Iris pigment epithelial cell (primary cell): ENCODE measurements at regions not wholly inside any gene's neighbourhood (a gene's known extent, or its start where the extent isn't known, plus 50 kb on each side); places are given as distances from the start of the nearest gene placed in this dataset.
A peak's percentile ranks its signal among the peaks of the same experiment; 100 is the strongest.

Experiments used
- DNase-seq: peaks from one replicate; pipeline ENCODE4 v3.0.0-alpha.2; 2011; ENCODE audit warnings: low read depth

DNA sequence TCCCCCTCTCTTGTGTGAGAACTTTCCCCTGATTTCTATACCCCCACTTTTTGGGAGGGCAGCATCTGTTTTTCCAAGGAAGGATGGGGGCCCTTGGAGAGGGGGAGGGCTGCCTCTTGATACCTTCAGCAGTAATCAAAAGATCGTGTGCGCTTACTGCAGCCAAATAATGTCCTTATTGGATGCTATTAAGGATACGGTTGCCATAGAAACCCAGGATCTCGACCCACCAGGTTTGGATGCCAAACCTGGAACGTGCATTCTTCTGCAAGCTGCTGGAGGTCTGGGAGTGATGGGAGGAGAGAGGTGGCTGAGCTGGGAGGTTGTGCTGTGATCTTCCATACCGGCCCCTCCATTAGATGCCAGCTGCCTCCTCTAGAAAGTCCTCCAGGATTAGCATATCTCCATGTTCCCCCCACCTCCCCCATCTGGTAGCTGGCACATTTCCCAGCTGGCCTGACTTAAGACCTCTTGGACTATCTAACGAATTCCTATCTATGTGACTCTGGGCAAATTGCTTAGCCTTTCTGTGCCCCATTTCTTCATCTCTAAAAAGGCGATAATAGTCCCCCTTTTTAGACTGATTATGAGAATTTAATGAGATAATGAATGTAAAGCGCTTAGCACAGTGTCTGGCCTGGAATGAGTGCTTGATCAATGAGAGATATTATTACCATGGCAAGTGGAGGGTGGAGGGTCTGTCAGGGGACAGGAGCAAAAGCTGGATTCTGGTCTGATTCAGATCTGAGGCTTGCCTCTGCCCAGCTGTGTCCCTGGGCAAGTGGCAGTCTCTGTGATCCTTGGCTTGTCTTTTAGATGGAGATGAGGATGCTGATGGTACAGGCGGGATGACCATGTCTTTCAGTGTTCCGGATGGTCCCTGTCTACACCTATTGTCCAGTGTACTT, 78.5 kb upstream of the PCBD1 start:
- DNase-seq: no peak

DNA sequence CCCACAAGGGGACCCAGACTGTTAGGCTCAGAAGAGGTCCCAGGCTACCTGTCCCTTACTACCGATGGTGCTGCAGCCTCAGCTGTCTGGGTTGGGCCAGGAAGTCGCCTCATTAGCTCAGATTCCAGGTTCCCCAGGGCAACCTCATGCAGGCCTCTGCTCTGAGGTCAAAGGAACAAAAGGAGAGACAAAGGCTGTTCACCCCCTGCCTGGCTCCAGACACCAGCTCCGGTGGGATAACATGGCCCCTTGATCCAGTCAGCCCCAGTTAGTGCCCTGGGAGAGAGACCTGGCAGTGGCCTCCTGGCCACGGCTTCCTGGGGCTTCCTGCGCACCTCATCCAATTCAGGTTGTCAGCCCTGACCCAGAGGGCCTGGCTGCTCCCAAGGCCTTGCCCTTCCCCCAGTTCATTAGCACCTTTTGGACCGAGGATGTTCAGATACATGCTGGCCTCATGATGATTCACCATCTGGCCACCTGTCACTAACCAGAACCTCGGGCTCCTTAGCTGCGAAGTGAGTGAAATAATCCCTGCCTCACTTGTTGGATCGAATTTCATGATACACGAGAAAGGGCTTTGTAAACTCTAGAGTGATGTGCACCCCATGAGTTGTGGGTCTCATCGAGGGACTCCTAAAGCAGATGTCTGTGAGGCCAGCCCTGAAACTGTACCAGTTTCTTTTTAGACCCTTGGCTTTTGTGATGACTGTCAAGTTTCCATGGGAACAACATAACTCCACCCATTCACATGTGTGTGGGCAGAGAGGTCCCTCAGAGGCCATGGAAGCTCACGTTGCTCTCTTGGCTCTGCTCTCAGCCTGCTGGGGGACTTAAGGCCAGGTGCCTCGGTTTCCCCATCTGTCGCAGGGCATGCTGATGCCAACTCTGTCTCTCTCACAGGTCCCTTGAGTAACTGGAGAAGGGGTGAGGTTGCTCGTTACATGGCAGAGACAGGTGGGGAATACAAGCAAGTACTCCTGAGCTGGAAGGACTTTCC, 79.5 kb upstream of the PCBD1 start:
- DNase-seq: peak; percentile 34

DNA sequence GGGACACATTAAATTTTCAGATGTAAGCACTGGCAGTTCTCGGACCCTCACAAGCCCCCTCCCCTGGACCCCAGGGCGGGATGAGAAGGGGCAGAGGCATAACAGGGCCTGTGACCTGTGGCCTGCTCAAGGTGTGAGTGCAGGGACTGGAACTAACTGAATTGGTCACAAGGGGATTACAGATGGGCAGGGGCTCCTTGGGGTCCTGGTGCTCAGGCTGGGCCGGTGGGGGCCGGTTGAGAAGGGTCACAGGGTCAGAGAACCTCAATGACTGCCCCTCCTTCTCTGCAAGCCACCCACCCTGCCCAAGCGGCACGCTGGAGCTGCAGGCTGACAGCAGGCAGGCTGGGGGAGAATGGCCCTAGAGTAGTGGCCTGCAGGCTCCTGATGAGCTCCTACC, 80.8 kb upstream of the PCBD1 start:
- DNase-seq: no peak

DNA sequence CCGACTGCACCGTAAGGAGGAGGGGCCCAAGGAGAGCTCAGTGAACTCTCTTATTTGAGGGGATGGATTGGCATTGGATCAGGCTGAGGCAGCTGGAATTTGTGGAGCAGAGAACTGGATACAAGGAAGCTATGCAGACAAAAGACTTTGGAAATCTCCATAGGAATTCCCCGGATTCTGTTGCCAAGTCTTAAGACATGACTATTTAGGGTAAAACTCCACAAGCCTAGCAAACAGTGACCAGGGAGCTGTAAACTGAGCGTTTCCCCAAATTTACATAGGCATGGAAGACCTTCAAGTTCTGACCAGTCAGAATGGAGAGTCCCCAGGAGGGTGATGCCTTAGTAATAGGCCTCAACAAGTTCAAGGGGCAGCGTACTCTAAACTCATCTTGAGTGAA, 82.5 kb upstream of the PCBD1 start:
- no peak for DNase-seq

DNA sequence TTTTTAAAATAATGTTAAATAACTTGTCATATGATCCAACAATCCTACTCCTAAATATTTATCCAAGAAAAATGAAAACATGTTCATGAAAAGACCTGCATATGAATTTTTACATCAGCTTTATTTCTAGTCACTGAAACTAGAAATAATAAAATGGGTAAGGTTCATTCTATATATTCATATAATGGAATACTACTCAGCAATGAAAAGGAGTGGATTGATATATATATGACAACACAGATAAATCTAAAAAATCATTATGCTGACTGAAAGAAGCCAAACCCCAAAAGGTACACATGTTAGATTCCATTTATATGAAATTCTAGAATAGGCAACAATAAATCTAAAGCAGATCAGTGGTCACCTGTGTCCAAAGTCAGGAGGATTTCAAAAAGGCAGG, 84.9 kb upstream of the PCBD1 start:
- no peak for DNase-seq

DNA sequence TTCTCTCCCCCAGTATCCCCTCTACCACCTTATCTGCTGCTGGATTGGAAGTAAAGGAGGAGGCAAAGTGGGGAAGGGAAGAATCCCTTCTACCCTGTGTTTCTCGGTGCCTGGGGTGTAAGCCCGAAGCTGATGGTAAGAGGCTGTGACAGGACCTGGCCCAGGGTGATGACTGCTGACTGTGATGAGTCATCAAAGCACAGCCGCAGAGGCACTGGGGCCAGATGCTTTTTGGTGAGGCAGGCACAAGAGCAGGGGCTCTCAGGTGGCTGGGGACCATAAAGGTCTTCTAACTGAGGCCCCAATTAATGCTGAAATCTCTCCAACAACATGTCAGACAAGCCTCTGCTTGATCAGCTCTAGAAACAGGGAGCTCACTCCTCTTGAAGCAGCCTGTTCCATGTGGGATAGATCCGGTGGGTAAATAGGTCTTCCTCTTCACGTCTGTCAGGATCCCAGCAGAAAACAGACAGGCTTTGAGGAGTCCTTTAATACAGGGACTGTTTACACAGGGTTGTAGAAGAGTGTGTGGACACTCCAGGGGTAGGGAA, 86.1 kb upstream of the PCBD1 start:
- DNase-seq: peak; percentile 36

DNA sequence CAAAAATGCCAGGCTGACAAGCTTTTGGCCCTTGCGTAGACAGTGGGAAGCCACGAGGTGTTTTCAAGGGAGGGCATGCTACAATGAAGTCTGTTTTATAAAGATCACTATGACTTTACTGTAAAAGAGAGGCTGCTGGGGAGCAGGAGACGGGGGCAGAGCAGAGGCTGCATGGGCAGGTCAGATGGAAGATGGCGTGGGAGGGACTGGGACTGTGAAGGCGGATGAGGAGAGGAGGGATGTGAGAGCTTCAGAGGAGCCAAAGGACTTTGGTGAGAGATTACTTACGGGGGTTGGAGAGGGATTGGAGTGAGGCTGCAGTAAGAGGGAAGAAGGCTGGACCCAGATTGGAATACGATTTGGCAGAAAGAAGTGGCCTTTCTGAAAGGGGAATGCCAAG, 86.6 kb upstream of the PCBD1 start:
- DNase-seq: no peak

DNA sequence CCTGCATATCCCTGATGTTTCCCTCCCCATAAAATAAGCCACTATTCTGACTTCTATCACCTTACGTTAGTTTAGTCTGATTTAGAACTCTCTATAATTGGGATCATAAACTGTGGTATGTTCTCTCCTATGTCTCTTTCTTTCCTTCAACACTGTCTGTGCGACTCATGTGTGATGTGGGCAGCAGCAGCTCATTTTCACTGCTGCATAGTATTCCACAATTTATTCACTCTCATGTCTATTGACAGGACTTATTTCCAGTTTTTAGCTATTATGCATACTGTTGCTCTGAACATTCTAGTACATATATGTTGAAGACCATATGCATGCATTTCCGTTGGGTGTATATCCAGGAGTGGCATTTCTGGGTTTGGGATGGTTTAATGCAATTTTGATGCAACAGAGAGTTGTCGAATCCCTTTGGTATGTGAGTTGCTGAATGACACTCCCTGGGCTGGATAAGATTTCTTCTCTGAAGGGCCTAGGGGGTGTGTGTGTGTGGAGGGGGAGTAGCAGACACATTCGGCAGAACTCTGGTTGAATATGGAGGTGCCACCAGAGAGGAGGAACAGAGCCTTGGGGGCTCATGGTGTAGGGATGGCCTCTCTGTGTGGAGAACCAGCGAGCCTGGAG, 87.8 kb upstream of the PCBD1 start:
- no peak for DNase-seq

DNA sequence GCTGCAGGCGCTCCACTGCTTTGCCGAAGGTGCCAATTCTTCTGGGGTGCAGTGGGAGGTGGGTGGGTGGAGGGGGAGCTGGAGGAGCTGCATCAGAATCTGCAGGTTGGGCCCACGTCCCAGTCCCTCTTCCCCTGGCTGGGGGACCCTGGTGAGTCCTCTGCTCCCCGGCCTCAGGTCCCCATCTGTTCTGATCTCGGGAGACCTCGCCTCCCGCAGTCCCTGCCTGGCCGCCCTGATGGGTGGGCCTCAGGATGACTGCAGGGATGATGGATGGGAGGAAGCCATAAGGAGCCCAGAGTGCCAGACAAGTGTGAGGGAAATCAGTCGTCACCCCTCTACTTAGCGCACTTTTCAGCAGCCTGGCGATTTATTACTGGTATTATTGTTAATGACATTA, 89.3 kb upstream of the PCBD1 start:
- no peak for DNase-seq

DNA sequence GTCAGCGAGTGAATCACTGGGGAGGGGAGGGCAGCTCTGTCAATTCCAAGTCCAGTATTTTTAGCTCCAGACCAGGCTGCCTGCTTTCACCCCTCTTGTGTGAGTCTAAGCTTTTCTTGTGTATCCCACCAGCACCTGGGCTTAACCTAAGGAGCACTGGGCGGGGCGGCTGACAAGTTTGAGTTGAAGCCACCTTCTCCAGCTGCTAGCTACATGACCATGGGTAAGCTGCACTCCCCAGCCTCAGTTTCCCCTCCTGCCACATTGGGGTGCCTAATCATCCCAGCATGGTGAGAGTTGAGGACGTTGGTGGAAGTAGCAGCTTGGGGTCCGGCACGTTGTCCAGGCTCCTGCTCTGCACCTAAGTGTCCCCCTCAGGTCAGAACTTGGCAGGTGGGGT, 89.8 kb upstream of the PCBD1 start:
- DNase-seq: no peak

DNA sequence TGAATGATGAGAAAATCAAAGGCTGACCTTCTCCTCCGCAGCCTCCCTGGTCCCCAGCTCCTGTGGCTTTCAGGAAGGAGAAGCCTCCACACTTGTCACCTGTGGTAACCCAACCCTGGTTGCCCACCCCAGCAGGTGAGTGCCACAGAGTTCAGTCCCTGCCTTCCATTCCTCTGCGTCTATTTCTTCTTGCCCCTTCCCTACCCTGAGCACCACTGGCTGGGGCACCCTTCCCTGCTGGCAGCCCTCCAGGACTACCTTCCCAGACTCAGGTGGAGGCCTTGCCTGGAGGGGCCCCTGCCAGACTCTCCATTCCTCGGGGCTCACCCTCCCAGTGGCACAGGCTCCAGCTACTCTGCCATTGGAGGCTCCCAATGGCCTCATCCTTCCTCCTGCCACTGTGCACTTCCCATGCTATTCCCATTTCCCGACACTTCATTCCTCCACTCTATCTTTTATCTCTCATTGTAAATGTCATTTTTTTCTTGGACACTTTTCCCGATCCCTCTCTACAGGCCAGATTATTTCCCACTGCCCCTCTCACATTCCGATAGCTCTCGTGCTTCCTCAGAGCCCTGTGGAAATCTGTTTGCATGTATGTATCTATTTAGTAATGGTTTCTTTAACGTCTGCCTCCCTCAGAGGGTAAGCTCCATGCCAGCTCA, 90.6 kb upstream of the PCBD1 start:
- no peak for DNase-seq

DNA sequence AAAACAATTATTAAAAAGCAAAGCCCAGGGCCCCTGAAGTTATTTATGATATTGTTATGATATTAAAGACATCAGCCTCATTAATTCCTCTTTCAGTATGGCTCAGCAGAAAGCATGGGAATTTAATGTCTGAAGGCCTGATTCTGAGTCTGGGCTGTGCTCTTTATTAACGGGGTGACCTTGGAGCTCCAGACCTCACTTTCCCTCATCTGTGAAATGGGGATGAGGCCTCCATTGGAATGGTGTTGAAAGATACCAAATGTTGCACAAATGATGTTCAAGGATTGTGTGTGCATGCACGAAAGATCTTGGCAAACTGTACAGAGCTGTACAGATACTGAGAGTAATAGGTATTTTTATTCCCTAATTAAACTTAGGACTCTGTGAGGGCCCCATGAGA, 92.3 kb upstream of the PCBD1 start:
- no peak for DNase-seq

DNA sequence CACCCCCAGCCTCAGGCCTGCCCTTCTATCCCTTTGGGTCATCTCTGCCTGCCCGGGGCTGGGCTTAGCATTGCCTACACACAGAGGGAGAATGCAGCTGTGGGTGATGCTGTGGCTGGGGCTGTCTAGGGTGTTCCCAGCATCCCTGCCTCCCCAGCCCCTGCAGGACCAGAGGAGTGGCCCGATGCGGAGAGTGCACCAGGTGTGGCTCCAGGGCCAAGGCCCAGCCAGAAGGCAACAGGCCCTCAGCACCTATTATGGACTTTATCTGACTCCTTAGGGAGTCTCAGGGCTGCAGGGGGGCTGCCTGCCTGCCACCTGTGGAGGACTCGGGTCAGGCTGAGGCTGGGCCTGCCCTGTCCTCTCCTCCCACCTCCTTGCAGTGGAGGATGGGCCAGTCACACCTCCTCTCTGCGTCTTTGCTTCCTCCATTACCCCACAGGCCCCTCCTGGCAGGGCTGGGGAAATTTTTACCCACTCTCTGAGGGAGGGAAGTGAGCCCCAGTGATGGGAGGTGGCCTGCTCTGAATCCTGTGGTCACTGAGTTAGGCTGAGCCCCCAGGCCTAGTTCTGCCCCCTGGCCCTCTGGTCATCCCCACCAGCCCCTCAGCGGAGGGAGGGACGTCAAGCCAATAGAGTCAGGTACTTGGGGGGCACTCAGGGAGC, 92.9 kb upstream of the PCBD1 start:
- no peak for DNase-seq

DNA sequence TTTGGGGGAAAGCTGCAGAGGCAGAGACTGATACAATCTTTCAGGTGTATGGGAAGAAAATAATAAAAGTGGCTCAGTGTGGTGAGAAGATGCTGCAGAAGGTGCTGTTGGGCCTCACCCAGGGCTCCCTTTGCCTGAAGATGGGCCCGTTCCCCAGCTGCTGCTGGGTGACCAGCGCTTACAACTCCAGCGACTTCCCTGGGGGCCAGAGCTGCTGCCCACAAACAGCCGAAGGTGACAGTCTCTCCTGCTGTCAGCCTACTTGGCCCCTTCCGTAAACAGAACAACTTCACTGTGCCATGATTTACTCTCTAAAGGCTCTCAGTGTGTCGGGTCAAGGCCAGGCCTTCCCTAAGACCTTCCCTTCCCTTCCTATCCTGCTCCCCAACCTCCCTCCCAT, 93.6 kb upstream of the PCBD1 start:
- DNase-seq: no peak

DNA sequence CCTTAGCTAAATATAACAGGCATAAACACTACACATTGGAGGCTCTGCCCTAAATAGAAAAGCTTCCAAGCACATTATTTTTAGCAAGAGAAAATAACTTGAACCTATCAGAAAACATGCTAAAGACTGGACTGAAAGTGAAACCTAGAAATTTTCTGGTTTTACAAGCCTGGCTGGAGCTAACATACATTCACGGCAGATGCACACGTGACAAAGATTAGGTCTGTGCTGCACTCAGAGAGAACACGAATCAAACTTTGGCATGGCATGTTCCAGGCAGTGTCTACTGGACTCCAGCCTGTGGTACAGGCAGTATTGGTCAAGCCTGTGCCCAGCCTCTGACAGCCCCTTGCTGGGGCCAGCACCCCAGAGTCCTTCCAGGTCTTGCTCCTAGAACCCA, 94.1 kb upstream of the PCBD1 start:
- DNase-seq: peak; percentile 3

DNA sequence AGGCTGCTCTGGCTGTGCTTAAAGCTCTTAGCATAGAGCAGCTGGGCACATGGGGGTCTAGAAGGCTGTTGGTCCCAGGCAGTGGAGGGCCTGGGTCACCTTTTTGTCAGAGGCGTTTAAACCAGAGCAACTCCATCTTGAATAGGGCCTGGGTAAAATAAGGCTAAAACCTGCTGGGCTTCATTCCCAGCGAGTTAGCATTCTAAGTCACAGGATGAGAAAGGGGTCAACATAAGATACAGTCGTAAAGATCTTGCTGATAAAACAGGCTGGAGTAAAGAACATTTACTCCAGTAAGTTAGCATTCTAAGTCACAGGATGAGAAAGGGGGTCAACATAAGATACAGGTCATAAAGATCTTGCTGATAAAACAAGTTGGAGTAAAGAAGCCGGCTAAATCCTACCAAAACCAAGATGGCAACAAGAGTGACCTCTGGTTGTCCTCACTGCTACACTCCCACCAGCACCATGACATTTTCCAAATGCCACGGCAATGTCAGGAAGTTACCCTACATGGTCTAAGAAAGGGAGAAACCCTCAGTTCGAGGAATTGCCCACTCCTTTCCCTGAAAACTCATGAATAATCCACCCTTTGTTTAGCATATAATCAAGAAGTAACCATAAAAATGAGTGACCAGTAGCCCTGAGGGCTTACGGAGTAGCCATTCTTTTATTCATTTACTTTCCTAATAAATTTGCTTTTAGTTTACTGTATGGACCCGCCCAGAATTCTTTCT, 96.8 kb upstream of the PCBD1 start:
- DNase-seq: no peak

DNA sequence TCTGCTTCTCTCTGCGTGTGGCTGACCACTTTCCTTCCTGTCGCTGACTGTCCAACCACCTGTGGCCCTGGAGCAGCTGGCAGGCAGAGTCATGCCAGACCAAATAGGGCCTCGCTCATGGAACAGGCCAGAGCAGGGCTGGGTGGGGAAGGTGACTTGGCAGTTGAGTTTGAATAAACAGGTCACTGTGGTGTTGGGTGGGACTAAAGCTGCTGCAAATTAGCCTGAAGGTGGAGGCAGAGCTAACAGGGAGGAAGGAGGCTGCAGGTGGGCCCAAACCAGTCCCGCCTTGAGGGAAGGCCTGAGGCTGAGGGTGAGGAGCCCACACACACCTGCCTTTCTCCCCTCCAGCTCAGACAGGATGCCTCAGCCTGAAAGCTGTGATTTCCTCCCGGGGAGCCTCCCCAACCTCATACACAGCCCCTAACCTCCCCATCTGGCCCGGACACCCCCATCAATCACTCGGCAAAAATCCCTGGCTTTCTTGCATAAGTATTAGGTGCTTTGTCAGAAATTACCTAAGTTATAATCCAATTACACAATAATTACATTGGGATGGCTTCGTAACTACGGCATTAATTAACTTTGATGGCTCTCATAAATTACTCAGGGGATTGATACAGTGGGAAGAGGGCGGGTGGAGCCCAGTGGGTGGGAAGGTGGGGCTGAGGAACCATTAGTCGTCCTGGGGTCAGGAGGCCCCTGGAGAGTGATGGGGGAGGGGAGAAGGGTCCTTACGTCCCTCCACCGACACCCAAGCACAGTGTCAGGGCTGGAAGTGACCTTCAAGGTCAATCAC, 97.7 kb upstream of the PCBD1 start:
- no peak for DNase-seq

DNA sequence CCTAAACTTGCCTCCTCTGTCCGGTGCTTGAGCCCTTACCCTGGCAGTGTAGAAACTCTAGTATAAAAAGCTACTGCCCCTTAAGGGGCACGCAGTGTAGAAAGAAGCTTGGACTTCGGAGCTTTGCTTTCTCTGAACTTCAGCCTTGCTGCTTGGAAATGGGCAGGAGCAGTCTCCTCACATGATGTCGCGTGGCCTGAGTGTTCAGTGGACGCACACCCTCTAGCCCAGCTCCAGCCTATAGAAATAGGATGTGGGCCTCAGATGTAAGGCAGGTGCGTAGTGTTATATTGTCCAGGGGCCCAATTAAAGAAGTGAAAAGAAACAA, 98.2 kb upstream of the PCBD1 start:
- DNase-seq: no peak

DNA sequence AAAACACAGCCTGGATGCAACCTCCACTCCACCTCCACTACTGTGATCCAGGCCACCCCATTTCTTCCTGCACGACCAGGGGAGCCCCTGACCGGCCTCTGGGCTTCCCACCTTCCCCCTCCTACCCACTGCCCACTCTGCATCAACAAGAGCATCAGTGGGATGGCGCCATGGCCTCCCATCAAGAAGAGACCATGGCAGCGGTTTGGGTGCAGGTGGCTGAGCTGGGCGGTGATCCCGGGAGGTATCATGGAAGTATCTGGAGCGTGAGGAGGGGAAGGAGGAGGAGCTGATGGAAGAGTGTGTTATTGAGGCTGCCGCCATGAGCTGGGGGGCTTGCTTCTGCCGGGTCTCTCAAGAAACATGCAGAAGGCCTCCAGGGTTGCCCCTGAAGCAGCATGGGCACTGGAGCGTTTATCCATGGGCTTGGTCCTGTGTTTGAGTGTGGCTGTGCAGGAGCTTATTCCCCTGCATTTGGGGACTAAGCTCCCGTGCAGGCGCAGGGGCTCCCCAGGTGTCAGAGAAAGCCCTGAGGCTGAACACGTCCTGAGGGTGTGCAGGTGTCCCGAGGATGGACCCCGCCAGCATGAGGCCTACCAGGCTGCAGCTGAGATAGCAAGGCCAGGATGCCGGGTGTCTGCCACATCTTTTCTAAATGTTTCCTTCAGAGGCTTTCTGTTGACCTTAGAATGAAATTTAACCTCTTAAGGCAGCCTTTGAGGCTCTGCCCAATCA, 99.2 kb upstream of the PCBD1 start:
- no peak for DNase-seq
